H1 (cell line): ENCODE measurements at regions not wholly inside any gene's neighbourhood (a gene's known extent, or its start where the extent isn't known, plus 50 kb on each side); places are given as distances from the start of the nearest gene placed in this dataset.

Experiments used
- CTCF ChIA-PET: fragments of 300-600 bp; sonication (Branson Sonifier 250); formaldehyde crosslinking; loops from one replicate; lab custom pipeline; 2021; ENCODE audit not compliant: partially characterized antibody; lab: Charles Lee
- POLR2A ChIA-PET: fragments of 300-600 bp; sonication (Branson Sonifier 250); formaldehyde crosslinking; loops from one replicate; lab custom pipeline; 2021; ENCODE audit warnings: inconsistent platforms; ENCODE audit not compliant: partially characterized antibody; lab: Charles Lee
- DNase-seq, 2 experiments: peaks; one replicate each; pipeline versions ENCODE4 v3.0.0 to v3.0.0-alpha.2; 2010 to 2022; ENCODE audit warnings: low spot score in 2 of 2, low read depth in 1 of 2, mixed read lengths in 1 of 2
- FAIRE-seq: peaks from 2 replicates; lab custom pipeline; 2011; peaks lifted over from hg19 to GRCh38; lab: Jason Lieb, UNC
- H2AFZ ChIP-seq: 2 replicates; pipeline ENCODE4 v1.8.1; 2012; ENCODE audit warnings: low read length, inconsistent platforms
- H2AK5ac ChIP-seq: 2 replicates; pipeline ENCODE4 v1.6.1; 2013; ENCODE audit warnings: low read depth, low read length
- H2BK120ac ChIP-seq: replicated peaks from 2 replicates; pipeline ENCODE3; 2013; ENCODE audit warnings: low read depth, low read length, inconsistent platforms
- H2BK12ac ChIP-seq: 2 replicates; pipeline ENCODE4 v1.6.1; 2013; ENCODE audit warnings: low read depth, low read length
- H2BK15ac ChIP-seq: 2 replicates; pipeline ENCODE4 v1.6.1; 2013; ENCODE audit warnings: low read length
- H2BK20ac ChIP-seq: 2 replicates; pipeline ENCODE4 v1.6.1; 2013; ENCODE audit warnings: low read length
- H2BK5ac ChIP-seq: 2 replicates; pipeline ENCODE4 v1.6.1; 2013; ENCODE audit warnings: low read depth, low read length
- H3K14ac ChIP-seq: 2 replicates; pipeline ENCODE4 v1.6.1; 2013; ENCODE audit warnings: inconsistent platforms; ENCODE audit not compliant: insufficient read length
- H3K18ac ChIP-seq: 2 replicates; pipeline ENCODE4 v1.6.1; 2013; ENCODE audit warnings: low read length; ENCODE audit errors: extremely low read depth
- H3K23ac ChIP-seq: 2 replicates; pipeline ENCODE4 v1.6.1; 2013; ENCODE audit warnings: inconsistent platforms; ENCODE audit not compliant: insufficient read length
- H3K23me2 ChIP-seq: 2 replicates; pipeline ENCODE4 v1.6.1; 2013; ENCODE audit warnings: low read depth, low read length
- H3K27ac ChIP-seq: 2 replicates; pipeline ENCODE4 v1.6.1; 2011; ENCODE audit warnings: low read depth, low read length, inconsistent platforms
- H3K27me3 ChIP-seq, 4 experiments: replicated peaks in 1 of 4; 1 replicate in 1 of 4; 2 replicates in 3 of 4; pipeline versions ENCODE4 v1.6.1 to v1.8.1; 2011 to 2013; ENCODE audit warnings: low read length in 3 of 4, mild to moderate bottlenecking in 3 of 4, inconsistent platforms in 2 of 4, mixed read lengths in 2 of 4, moderate library complexity in 1 of 4; ENCODE audit not compliant: control insufficient read depth in 3 of 4, insufficient read depth in 3 of 4; ENCODE audit errors: extremely low read depth in 1 of 4
- H3K36me3 ChIP-seq, 4 experiments: 2 replicates each; pipeline versions ENCODE4 v1.6.1 to v1.8.1; 2011 to 2013; ENCODE audit warnings: mild to moderate bottlenecking in 4 of 4, low read length in 3 of 4, moderate library complexity in 2 of 4, control low read depth in 1 of 4, inconsistent platforms in 1 of 4; ENCODE audit not compliant: insufficient read depth in 4 of 4, control insufficient read depth in 2 of 4
- H3K4ac ChIP-seq: replicated peaks from 2 replicates; pipeline ENCODE3; 2013; ENCODE audit warnings: low read length, low read depth, mixed read lengths, inconsistent platforms; ENCODE audit not compliant: insufficient read length
- H3K4me1 ChIP-seq, 4 experiments: replicated peaks in 1 of 4; 1 replicate in 1 of 4; 2 replicates in 3 of 4; pipeline versions ENCODE4 v1.6.1 to v1.8.1; 2011 to 2013; ENCODE audit warnings: low read length in 3 of 4, inconsistent platforms in 2 of 4, mixed read lengths in 1 of 4; ENCODE audit not compliant: insufficient read depth in 4 of 4, control insufficient read depth in 3 of 4
- H3K4me2 ChIP-seq, 2 experiments: 2 replicates each; pipeline versions ENCODE4 v1.6.1 to v1.8.1; 2011 to 2013; ENCODE audit warnings: low read depth in 2 of 2, low read length in 2 of 2, control low read depth in 1 of 2, inconsistent platforms in 1 of 2, mild to moderate bottlenecking in 1 of 2; ENCODE audit not compliant: insufficient read depth in 1 of 2
- H3K4me3 ChIP-seq, 4 experiments: fragments of 200-600, 300-600 bp in 1 of 4; sonication (generic), shearing (Covaris generic), sonication (Bioruptor Twin) in 1 of 4; 2 replicates each; pipeline versions ENCODE4 v1.5.1 to v1.8.1; 2011 to 2016; ENCODE audit warnings: low read length in 4 of 4, low read depth in 3 of 4, control low read depth in 2 of 4, inconsistent platforms in 2 of 4, mild to moderate bottlenecking in 2 of 4, mixed read lengths in 1 of 4, moderate library complexity in 1 of 4; ENCODE audit not compliant: insufficient read depth in 2 of 4; ENCODE audit errors: extremely low read depth in 1 of 4
- H3K56ac ChIP-seq: replicated peaks from 2 replicates; pipeline ENCODE3; 2013; ENCODE audit warnings: low read depth, mild to moderate bottlenecking, mixed read lengths, low read length, inconsistent platforms; ENCODE audit not compliant: insufficient read length
- H3K79me1 ChIP-seq: 2 replicates; pipeline ENCODE4 v1.6.1; 2013; ENCODE audit warnings: low read depth, low read length, control low read depth
- H3K79me2 ChIP-seq, 2 experiments: 2 replicates each; pipeline versions ENCODE4 v1.6.1 to v1.8.1; 2012 to 2013; ENCODE audit warnings: low read length in 2 of 2, mild to moderate bottlenecking in 2 of 2, inconsistent platforms in 1 of 2; ENCODE audit not compliant: insufficient read depth in 2 of 2, control insufficient read depth in 1 of 2
- H3K9ac ChIP-seq, 4 experiments: replicated peaks in 1 of 4; 1 replicate in 1 of 4; 2 replicates in 3 of 4; pipeline versions ENCODE4 v1.6.1 to v1.8.1; 2011 to 2013; ENCODE audit warnings: low read depth in 3 of 4, low read length in 3 of 4, control low read depth in 2 of 4, mild to moderate bottlenecking in 2 of 4, moderate library complexity in 2 of 4, inconsistent platforms in 1 of 4; ENCODE audit errors: extremely low read depth in 1 of 4
- H3K9me3 ChIP-seq, 2 experiments: 2 replicates each; pipeline versions ENCODE4 v1.6.1 to v1.8.1; 2012 to 2013; ENCODE audit warnings: mild to moderate bottlenecking in 2 of 2, moderate library complexity in 2 of 2, control low read depth in 1 of 2, inconsistent platforms in 1 of 2, low read depth in 1 of 2, low read length in 1 of 2, mixed read lengths in 1 of 2; ENCODE audit not compliant: insufficient read depth in 2 of 2
- H4K20me1 ChIP-seq, 2 experiments: replicated peaks in 1 of 2; 2 replicates each; pipeline versions ENCODE3 to v1.8.1; 2011 to 2013; ENCODE audit warnings: inconsistent platforms in 2 of 2, low read length in 2 of 2, mild to moderate bottlenecking in 1 of 2; ENCODE audit not compliant: insufficient read depth in 2 of 2, control insufficient read depth in 1 of 2
- H4K5ac ChIP-seq: 2 replicates; pipeline ENCODE4 v1.6.1; 2013; ENCODE audit warnings: low read length, low read depth, mixed read lengths, inconsistent platforms; ENCODE audit not compliant: insufficient read length
- H4K8ac ChIP-seq: 2 replicates; pipeline ENCODE4 v1.8.0; 2013; ENCODE audit warnings: mild to moderate bottlenecking, moderate library complexity, low read length, inconsistent platforms; ENCODE audit not compliant: insufficient read depth; ENCODE audit errors: extremely low read depth
- H4K91ac ChIP-seq: replicated peaks from 2 replicates; pipeline ENCODE3; 2013; ENCODE audit warnings: low read length, mixed read lengths, inconsistent platforms; ENCODE audit not compliant: insufficient read length
- CBX5 ChIP-seq: fragments of 300-800, 300-1000 bp; sonication (generic); IDR thresholded peaks from 2 replicates; pipeline ENCODE4 v1.7.1; 2016; ENCODE audit warnings: antibody characterized with exemption, low read length, low read depth
- CBX8 ChIP-seq: fragments of 300-800, 300-1000 bp; sonication (generic); IDR thresholded peaks from 2 replicates; pipeline ENCODE4 v1.7.1; 2016; ENCODE audit warnings: low read depth, low read length, borderline replicate concordance
- CREB1 ChIP-seq: IDR thresholded peaks from 2 replicates; pipeline ENCODE4 v1.6.1; 2012; ENCODE audit warnings: inconsistent platforms
- GTF2F1 ChIP-seq: IDR thresholded peaks from 2 replicates; pipeline ENCODE4 v1.6.1; 2012; ENCODE audit warnings: low read depth, low read length, improper control_type of control experiment, borderline replicate concordance
- JUND ChIP-seq: IDR thresholded peaks from 2 replicates; pipeline ENCODE4 v1.6.1; 2011; ENCODE audit warnings: mild to moderate bottlenecking, improper control_type of control experiment, low read length
- KDM1A ChIP-seq: fragments of 200-600, 300-600 bp; sonication (generic); IDR thresholded peaks from 2 replicates; pipeline ENCODE4 v1.7.1; 2016; ENCODE audit warnings: mild to moderate bottlenecking, low read length, borderline replicate concordance
- NRF1 ChIP-seq: IDR thresholded peaks from 2 replicates; pipeline ENCODE4 v1.6.1; 2011; ENCODE audit warnings: mild to moderate bottlenecking, low read depth, low read length, improper control_type of control experiment
- SAP30 ChIP-seq: fragments of 300-600 bp; sonication (generic); IDR thresholded peaks from 2 replicates; pipeline ENCODE4 v1.7.1; 2012; ENCODE audit warnings: low read length, moderate library complexity, mild to moderate bottlenecking, inconsistent platforms; ENCODE audit not compliant: insufficient read depth, insufficient replicate concordance
- SIX5 ChIP-seq: IDR thresholded peaks from 2 replicates; pipeline ENCODE4 v1.6.1; 2011; ENCODE audit warnings: mild to moderate bottlenecking, low read depth, low read length
- SP2 ChIP-seq: IDR thresholded peaks from 2 replicates; pipeline ENCODE4 v1.6.1; 2012; ENCODE audit warnings: mild to moderate bottlenecking, low read length, inconsistent platforms
- TAF1 ChIP-seq: IDR thresholded peaks from 2 replicates; pipeline ENCODE4 v1.6.1; 2011; ENCODE audit warnings: mild to moderate bottlenecking, low read depth, low read length
- WGBS, 2 experiments: shearing (Covaris generic) in 1 of 2; methylation state at CpG; one replicate each; pipeline versions ENCODE4 v1.1.6 to v1.1.7; 2013 to 2015; ENCODE audit warnings: low lambda C conversion rate in 2 of 2, mixed read lengths in 2 of 2, inconsistent platforms in 1 of 2, low coverage in 1 of 2, missing lambda C conversion rate in 1 of 2; ENCODE audit not compliant: insufficient replicate concordance in 2 of 2, insufficient coverage in 1 of 2, insufficient read length in 1 of 2; ENCODE audit errors: extremely low coverage in 1 of 2, missing lambda C conversion rate in 1 of 2; 5-methylcytosine and 5-hydroxymethylcytosine counted together
- TF ChIP-seq, protein P1 (sequence below): IDR thresholded peaks from 2 replicates; pipeline ENCODE4 v1.6.1; 2011; ENCODE audit warnings: low read depth, mild to moderate bottlenecking, low read length; ENCODE audit not compliant: insufficient read depth
- TF ChIP-seq, protein P2 (sequence below): IDR thresholded peaks from 2 replicates; pipeline ENCODE4 v1.6.1; 2012; ENCODE audit warnings: inconsistent platforms

DNA sequence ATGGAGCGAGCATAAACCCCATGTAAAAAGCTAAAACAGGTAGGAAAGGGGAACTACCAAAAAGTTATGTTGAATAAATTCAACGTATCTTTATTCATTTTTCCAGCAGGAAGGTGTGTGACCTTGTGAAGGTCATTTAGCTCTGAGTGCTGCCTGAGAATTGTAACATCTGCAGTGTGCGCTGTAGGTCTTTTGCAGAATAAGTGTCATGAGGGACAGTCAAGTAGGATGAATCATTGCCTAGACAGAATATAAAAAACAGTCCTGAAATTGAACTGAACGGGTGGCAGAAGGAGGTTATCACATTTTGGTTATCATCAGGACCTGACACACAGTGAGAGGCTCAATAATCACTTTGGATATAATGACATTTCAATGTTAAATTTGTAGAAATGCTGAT, 334.8 kb upstream of the NOVA1 start:
- H3K4ac ChIP-seq: no peak overlapping the region
- H3K14ac ChIP-seq: no peak overlapping the region
- H4K91ac ChIP-seq: no peak overlapping the region
- no peak overlapping the region for H3K4me3 ChIP-seq
- H2BK15ac ChIP-seq: no peak overlapping the region
- TF ChIP-seq CREB1 (no peak), CBX8 (no peak), NRF1 (no peak), JUND (no peak), GTF2F1 (no peak), CBX5 (no peak), SAP30 (no peak), KDM1A (no peak), SP2 (no peak), TAF1 (no peak), SIX5 (no peak)
- TF ChIP-seq, protein P1, sequence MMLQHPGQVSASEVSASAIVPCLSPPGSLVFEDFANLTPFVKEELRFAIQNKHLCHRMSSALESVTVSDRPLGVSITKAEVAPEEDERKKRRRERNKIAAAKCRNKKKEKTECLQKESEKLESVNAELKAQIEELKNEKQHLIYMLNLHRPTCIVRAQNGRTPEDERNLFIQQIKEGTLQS: no peak
- TF ChIP-seq, protein P2, sequence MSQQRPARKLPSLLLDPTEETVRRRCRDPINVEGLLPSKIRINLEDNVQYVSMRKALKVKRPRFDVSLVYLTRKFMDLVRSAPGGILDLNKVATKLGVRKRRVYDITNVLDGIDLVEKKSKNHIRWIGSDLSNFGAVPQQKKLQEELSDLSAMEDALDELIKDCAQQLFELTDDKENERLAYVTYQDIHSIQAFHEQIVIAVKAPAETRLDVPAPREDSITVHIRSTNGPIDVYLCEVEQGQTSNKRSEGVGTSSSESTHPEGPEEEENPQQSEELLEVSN: no peak
- H3K18ac ChIP-seq: no peak overlapping the region
- no peak overlapping the region for H3K9ac ChIP-seq
- no peaks in the 10 kb centered on the region for H4K20me1 ChIP-seq
- CTCF ChIA-PET: interaction anchor here (0.7 kb wide), 1 partner anchor 17 kb away, joined by 3 read pairs; no protein-coding TSS in a partner anchor
- H2BK120ac ChIP-seq: no peak overlapping the region
- H2BK20ac ChIP-seq: no peak overlapping the region
- no peak for FAIRE-seq
- H3K36me3 ChIP-seq: peaks cover 0 to 4% (median 0%) of the 10 kb centered on the region in 4 experiments; a peak in 1 of 8 replicates
- H4K8ac ChIP-seq: no peak overlapping the region
- H3K23ac ChIP-seq: no peak overlapping the region
- no peak overlapping the region for H2BK12ac ChIP-seq
- DNase-seq: no peak
- no peak overlapping the region for H2AK5ac ChIP-seq
- H3K4me2 ChIP-seq: no peak overlapping the region
- H4K5ac ChIP-seq: no peak overlapping the region
- H3K79me2 ChIP-seq: no peaks in the 10 kb centered on the region
- no peaks in the 10 kb centered on the region for H3K23me2 ChIP-seq
- H3K79me1 ChIP-seq: no peaks in the 10 kb centered on the region
- no peaks in the 10 kb centered on the region for H3K27me3 ChIP-seq
- H3K56ac ChIP-seq: no peak overlapping the region
- 88% methylated on average over 4 of the region's 4 CpGs; no CpG with 5 or more reads in 1 of the 2 experiments for WGBS, 2 experiments
- POLR2A ChIA-PET: interaction anchor here (0.7 kb wide), 1 partner anchor 113 kb away, joined by 3 read pairs; no protein-coding TSS in a partner anchor
- H3K9me3 ChIP-seq: peaks cover 12% of the 10 kb centered on the region in 2 experiments; a peak in 3 of 4 replicates
- H3K27ac ChIP-seq: no peak overlapping the region
- no peaks in the 10 kb centered on the region for H3K4me1 ChIP-seq
- no peak overlapping the region for H2AFZ ChIP-seq
- H2BK5ac ChIP-seq: no peak overlapping the region
